ENCODE measurements at regions not wholly inside any gene's neighbourhood (a gene's known extent, or its start where the extent isn't known, plus 50 kb on each side); places are given as distances from the start of the nearest gene placed in this dataset.
"Not testable (repeated sequence)": the region's sequence is repeated elsewhere in the genome, so short reads cannot be mapped to it uniquely, and the experiment has no call there.

GRCh38 chr9:96064826-96065481, 189.5 kb downstream of the ERCC6L2 start:
- TF ChIP-seq CTCF (conservative IDR thresholded peaks at IDR 0.05) (no peak), ZFX (IDR thresholded peaks at IDR 0.05) (no peak)

GRCh38 chr9:96062854-96063253, 187.4 kb downstream of the ERCC6L2 start:
- H3K27ac ChIP-seq = no peak overlapping the region
- no peak for TF ChIP-seq ZFX (IDR thresholded peaks at IDR 0.05)
- no peak for TF ChIP-seq CTCF (conservative IDR thresholded peaks at IDR 0.05)

More at GRCh38 chr9:96064826-96065481, 189.5 kb downstream of the ERCC6L2 start:
- H3K27ac ChIP-seq = no peak overlapping the region

GRCh38 chr9:96062031-96062430, 186.5 kb downstream of the ERCC6L2 start:
- TF ChIP-seq ZFX (IDR thresholded peaks at IDR 0.05) (no peak), CTCF (conservative IDR thresholded peaks at IDR 0.05) (no peak)

GRCh38 chr9:96061293-96061987, 185.9 kb downstream of the ERCC6L2 start:
- no peak overlapping the region for H3K27ac ChIP-seq
- TF ChIP-seq CTCF (conservative IDR thresholded peaks at IDR 0.05) = peak; percentile 57
- no peak for TF ChIP-seq ZFX (IDR thresholded peaks at IDR 0.05)

More at GRCh38 chr9:96062031-96062430, 186.5 kb downstream of the ERCC6L2 start:
- no peak overlapping the region for H3K27ac ChIP-seq

GRCh38 chr9:96058218-96058617, 182.7 kb downstream of the ERCC6L2 start:
- TF ChIP-seq ZFX (IDR thresholded peaks at IDR 0.05) = no peak
- TF ChIP-seq CTCF (conservative IDR thresholded peaks at IDR 0.05) = no peak
- no peak overlapping the region for H3K27ac ChIP-seq

- H3K27ac ChIP-seq = no peak overlapping the region
- TF ChIP-seq ZFX (IDR thresholded peaks at IDR 0.05) (no peak), CTCF (conservative IDR thresholded peaks at IDR 0.05) (no peak)
Observed at GRCh38 chr9:96057155-96057554, 181.7 kb downstream of the ERCC6L2 start.

- H3K27ac ChIP-seq = no peak overlapping the region
- no peak for TF ChIP-seq ZFX (IDR thresholded peaks at IDR 0.05)
Observed at GRCh38 chr9:96056226-96056625, 180.7 kb downstream of the ERCC6L2 start.

GRCh38 chr9:96054248-96054647, 178.8 kb downstream of the ERCC6L2 start:
- H3K27ac ChIP-seq = not testable (repeated sequence)

Measured in C4-2B (cell line).